IMR-90 (cell line): ENCODE measurements at regions not wholly inside any gene's neighbourhood (a gene's known extent, or its start where the extent isn't known, plus 50 kb on each side); places are given as distances from the start of the nearest gene placed in this dataset.

Experiments used
- ATAC-seq: fragments of 200-7000 bp; cut with Tn5 transposase; 2 replicates; pipeline ENCODE4 v1.9.1; 2020; ENCODE audit warnings: low read depth, mild to moderate bottlenecking, moderate library complexity
- BruUV-seq: library from RNA; stranded (reverse); fragments of 400-500 nt; replicated peaks from 2 replicates; lab custom pipeline; 2021; lab: Mats Ljungman, UMichigan
- CTCF ChIA-PET: fragments of 300-600 bp; formaldehyde crosslinking; extraction: SDS; loops from one replicate; lab custom pipeline; 2021; ENCODE audit warnings: antibody characterized with exemption; lab: Yijun Ruan, JAX
- POLR2A ChIA-PET: fragments of 300-600 bp; sonication (Branson Sonifier 250); formaldehyde crosslinking; loops from one replicate; lab custom pipeline; 2022; ENCODE audit warnings: antibody characterized with exemption; ENCODE audit not compliant: unreplicated experiment; lab: Charles Lee
- DNase-seq: peaks from one replicate; pipeline ENCODE4 v3.0.0; 2013
- H2AFZ ChIP-seq: replicated peaks from 2 replicates; pipeline ENCODE3; 2013; ENCODE audit warnings: low read length, mild to moderate bottlenecking; ENCODE audit not compliant: poor library complexity
- H2AK5ac ChIP-seq: 2 replicates; pipeline ENCODE4 v1.6.1; 2013; ENCODE audit warnings: low read depth, low read length, inconsistent platforms
- H2AK9ac ChIP-seq: replicated peaks from 2 replicates; pipeline ENCODE3; 2013; ENCODE audit warnings: mild to moderate bottlenecking, low read depth, low read length, moderate library complexity; ENCODE audit not compliant: poor library complexity
- H2BK120ac ChIP-seq: 2 replicates; pipeline ENCODE4 v1.6.1; 2013; ENCODE audit warnings: low read depth, low read length, inconsistent platforms
- H2BK15ac ChIP-seq: 3 replicates; pipeline ENCODE4 v1.6.1; 2013; ENCODE audit warnings: low read depth, low read length, inconsistent platforms
- H2BK20ac ChIP-seq: 2 replicates; pipeline ENCODE4 v1.6.1; 2013; ENCODE audit warnings: low read depth, mild to moderate bottlenecking, inconsistent platforms, low read length, moderate library complexity
- H2BK5ac ChIP-seq: 2 replicates; pipeline ENCODE4 v1.6.1; 2013; ENCODE audit warnings: mild to moderate bottlenecking, low read depth, low read length, inconsistent platforms; ENCODE audit not compliant: poor library complexity, severe bottlenecking
- H3K14ac ChIP-seq: replicated peaks from 2 replicates; pipeline ENCODE4 v1.6.1; 2013; ENCODE audit warnings: low read depth, low read length, inconsistent platforms
- H3K18ac ChIP-seq: 2 replicates; pipeline ENCODE4 v1.6.1; 2013; ENCODE audit warnings: low read depth, low read length, control low read depth
- H3K23ac ChIP-seq: 2 replicates; pipeline ENCODE4 v1.6.1; 2013; ENCODE audit warnings: low read depth, low read length, inconsistent platforms
- H3K27ac ChIP-seq: 2 replicates; pipeline ENCODE4 v1.5.1; 2013; ENCODE audit warnings: mild to moderate bottlenecking, control low read depth, low read length; ENCODE audit not compliant: insufficient read depth
- H3K27me3 ChIP-seq: 2 replicates; pipeline ENCODE4 v1.6.1; 2013; ENCODE audit warnings: low read length; ENCODE audit not compliant: control insufficient read depth, insufficient read depth
- H3K36me3 ChIP-seq: 2 replicates; pipeline ENCODE4 v1.6.1; 2013; ENCODE audit warnings: low read length, mixed read lengths; ENCODE audit not compliant: control insufficient read depth, insufficient read depth
- H3K4ac ChIP-seq: 2 replicates; pipeline ENCODE4 v1.6.1; 2013; ENCODE audit warnings: low read depth, low read length, inconsistent platforms
- H3K4me1 ChIP-seq: 2 replicates; pipeline ENCODE4 v1.6.1; 2013; ENCODE audit warnings: low read length, mixed read lengths; ENCODE audit not compliant: control insufficient read depth, insufficient read depth
- H3K4me2 ChIP-seq: 2 replicates; pipeline ENCODE4 v1.6.1; 2013; ENCODE audit warnings: low read depth, mild to moderate bottlenecking, control low read depth, low read length, moderate library complexity
- H3K4me3 ChIP-seq: 2 replicates; pipeline ENCODE4 v1.5.1; 2013; ENCODE audit warnings: low read depth, mild to moderate bottlenecking, control low read depth, low read length, moderate library complexity; ENCODE audit not compliant: insufficient read depth
- H3K56ac ChIP-seq: 2 replicates; pipeline ENCODE4 v1.6.1; 2013; ENCODE audit warnings: low read length, inconsistent platforms; ENCODE audit not compliant: insufficient read depth; ENCODE audit errors: extremely low read depth
- H3K79me1 ChIP-seq, 2 experiments: 2 replicates each; pipeline ENCODE4 v1.6.1; 2013; ENCODE audit warnings: low read length in 2 of 2, inconsistent platforms in 1 of 2, low read depth in 1 of 2
- H3K9ac ChIP-seq: 2 replicates; pipeline ENCODE4 v1.6.1; 2013; ENCODE audit warnings: low read depth, low read length, control low read depth
- H3K9me1 ChIP-seq: 2 replicates; pipeline ENCODE4 v1.6.1; 2013; ENCODE audit warnings: low read length, inconsistent platforms; ENCODE audit not compliant: insufficient read depth
- H3K9me3 ChIP-seq: 2 replicates; pipeline ENCODE4 v1.6.1; 2013; ENCODE audit warnings: low read length; ENCODE audit not compliant: control insufficient read depth, insufficient read depth
- H4K20me1 ChIP-seq: 2 replicates; pipeline ENCODE4 v1.6.1; 2013; ENCODE audit warnings: low read length, inconsistent platforms; ENCODE audit not compliant: insufficient read depth
- H4K5ac ChIP-seq: 2 replicates; pipeline ENCODE4 v1.6.1; 2013; ENCODE audit warnings: mild to moderate bottlenecking, low read depth, low read length, control low read depth
- H4K8ac ChIP-seq, 2 experiments: 2 replicates each; pipeline ENCODE4 v1.6.1; 2013; ENCODE audit warnings: low read depth in 2 of 2, low read length in 2 of 2, control low read depth in 1 of 2, inconsistent platforms in 1 of 2
- H4K91ac ChIP-seq: 2 replicates; pipeline ENCODE4 v1.6.1; 2013; ENCODE audit warnings: low read depth, low read length, inconsistent platforms; ENCODE audit not compliant: insufficient read depth
- BHLHE40 ChIP-seq: fragments of 150-350 bp; IDR thresholded peaks from 2 replicates; pipeline ENCODE4 v1.6.1; 2016; ENCODE audit warnings: mild to moderate bottlenecking, low read depth, low read length
- CEBPB ChIP-seq: IDR thresholded peaks from 2 replicates; pipeline ENCODE4 v1.6.1; 2012; ENCODE audit warnings: low read depth, low read length, improper control_type of control experiment
- CHD1 ChIP-seq: IDR thresholded peaks from 2 replicates; pipeline ENCODE4 v1.6.1; 2012; ENCODE audit warnings: low read depth, low read length, improper control_type of control experiment
- FOS ChIP-seq: fragments of 150-350 bp; IDR thresholded peaks from 2 replicates; pipeline ENCODE4 v1.6.1; 2016; ENCODE audit warnings: low read depth, low read length
- POLR2A ChIP-seq: IDR thresholded peaks from 2 replicates; pipeline ENCODE4 v1.6.1; 2012; ENCODE audit warnings: mild to moderate bottlenecking, low read depth, low read length
- RAD21 ChIP-seq: IDR thresholded peaks from 2 replicates; pipeline ENCODE4 v1.6.1; 2012; ENCODE audit warnings: low read length, improper control_type of control experiment
- RCOR1 ChIP-seq: IDR thresholded peaks from 2 replicates; pipeline ENCODE4 v1.6.1; 2012; ENCODE audit warnings: mild to moderate bottlenecking, low read length, improper control_type of control experiment; ENCODE audit not compliant: insufficient replicate concordance
- SMC3 ChIP-seq: fragments of 150-350 bp; IDR thresholded peaks from 2 replicates; pipeline ENCODE4 v1.6.1; 2016; ENCODE audit warnings: low read depth, mild to moderate bottlenecking, antibody characterized with exemption, low read length, moderate library complexity
- USF2 ChIP-seq: fragments of 150-350 bp; IDR thresholded peaks from 2 replicates; pipeline ENCODE4 v1.6.1; 2017; ENCODE audit warnings: mild to moderate bottlenecking, antibody characterized with exemption, low read length, low read depth
- WGBS, 2 experiments: methylation state at CpG; one replicate each; pipeline versions ENCODE4 v1.1.5 to v1.1.7; 2013; ENCODE audit warnings: missing lambda C conversion rate in 2 of 2; ENCODE audit not compliant: insufficient read length in 1 of 2; ENCODE audit errors: extremely low coverage in 2 of 2; 5-methylcytosine and 5-hydroxymethylcytosine counted together
- dilution Hi-C: fragments of 300-500 bp; cut with HindIII; formaldehyde crosslinking; loops from one replicate; pipeline ENCODE4 v1.14.3; 2018; ENCODE audit warnings: low sequenced_read_pairs; ENCODE audit not compliant: unreplicated experiment
- in situ Hi-C: fragments of 300-500 bp; cut with MboI; formaldehyde crosslinking; loops from 3 replicates; pipeline ENCODE4 v1.14.3; 2019; ENCODE audit warnings: low sequenced_read_pairs, inconsistent platforms, mixed read lengths
- intact Hi-C: fragments of 100-400 bp; cut with micrococcal nuclease; formaldehyde crosslinking; loops from 2 replicates; pipeline ENCODE4 v1.10.0; 2022

DNA sequence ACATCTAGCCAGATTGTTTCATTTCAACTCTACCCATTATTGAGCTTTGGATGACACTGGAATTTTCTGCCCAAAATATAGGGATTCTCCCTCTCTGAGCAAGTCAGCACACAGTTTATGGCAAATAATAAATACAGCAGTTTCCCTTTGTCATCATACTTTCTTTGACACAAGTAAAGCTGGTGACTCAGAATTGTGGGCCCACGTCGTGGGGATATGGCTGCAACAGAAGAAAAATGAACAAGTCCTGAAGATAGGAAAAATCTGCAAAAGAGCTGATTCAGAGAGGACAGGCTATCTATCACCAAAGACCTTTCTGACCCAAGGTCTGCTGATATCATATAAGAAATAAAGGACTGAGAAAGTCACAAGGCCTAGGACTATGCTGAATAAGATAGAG, 236.3 kb upstream of the ZC3H12C start:
- Histone ChIP-seq H2BK120ac (no peak overlapping the region), H2BK15ac (no peak overlapping the region), H2AK9ac (no peak overlapping the region), H3K9me3 (no peaks in the 10 kb centered on the region), H3K36me3 (no peaks in the 10 kb centered on the region), H3K4me1 (peaks cover 6% of the 10 kb centered on the region; the same call in 1 of the 2 replicates), H2AK5ac (no peak overlapping the region), H3K27ac (no peak overlapping the region), H3K4ac (no peak overlapping the region), H3K4me2 (no peak overlapping the region), H2BK5ac (no peak overlapping the region), H3K18ac (no peak overlapping the region; the same call in 1 of the 2 replicates), H3K79me1 (no peaks in the 10 kb centered on the region), H3K4me3 (no peak overlapping the region), H3K14ac (no peak overlapping the region), H3K56ac (no peak overlapping the region), H4K5ac (no peak overlapping the region), H4K91ac (no peak overlapping the region), H4K8ac (no peak overlapping the region), H2AFZ (no peak overlapping the region), H3K27me3 (no peaks in the 10 kb centered on the region), H3K9ac (no peak overlapping the region), H2BK20ac (no peak overlapping the region), H3K23ac (no peak overlapping the region), H4K20me1 (no peaks in the 10 kb centered on the region), H3K9me1 (peaks cover 3% of the 10 kb centered on the region; the same call in 1 of the 2 replicates)
- peak; percentile 21 for DNase-seq
- CTCF ChIA-PET: no interaction called here
- intact Hi-C loops: loop anchor here (10.0 kb wide), 1 partner anchor 338 kb away; no protein-coding TSS in a partner anchor
- POLR2A ChIA-PET: no interaction called here
- BruUV-seq: no TSS peak
- TF ChIP-seq RAD21: no peak
- TF ChIP-seq SMC3: no peak
- TF ChIP-seq POLR2A: no peak
- TF ChIP-seq BHLHE40: no peak
- TF ChIP-seq CEBPB: no peak
- TF ChIP-seq USF2: no peak
- no peak for TF ChIP-seq RCOR1
- TF ChIP-seq CHD1: no peak
- no peak for TF ChIP-seq FOS
- no peak for ATAC-seq
- in situ Hi-C loops: loop anchor here (25.0 kb wide), 1 partner anchor 505 kb away; no protein-coding TSS in a partner anchor
- dilution Hi-C loops: no loop called here
- WGBS, 2 experiments: no CpG with 5 or more reads among the region's 2 CpGs
